HG02852 (cell line): ENCODE measurements at regions not wholly inside any gene's neighbourhood (a gene's known extent, or its start where the extent isn't known, plus 50 kb on each side); places are given as distances from the start of the nearest gene placed in this dataset.
"Not testable (repeated sequence)": the region's sequence is repeated elsewhere in the genome, so short reads cannot be mapped to it uniquely, and the experiment has no call there.

Experiments used
- ATAC-seq: cut with Tn5 transposase; IDR thresholded peaks from one replicate; pipeline ENCODE4 v1.9.1; 2021; ENCODE audit warnings: mild to moderate bottlenecking, moderate library complexity; ENCODE audit not compliant: unreplicated experiment

- no peak for ATAC-seq
Measured at GRCh38 chr11:13216019-13216710, 61.4 kb upstream of the BMAL1 start.

DNA sequence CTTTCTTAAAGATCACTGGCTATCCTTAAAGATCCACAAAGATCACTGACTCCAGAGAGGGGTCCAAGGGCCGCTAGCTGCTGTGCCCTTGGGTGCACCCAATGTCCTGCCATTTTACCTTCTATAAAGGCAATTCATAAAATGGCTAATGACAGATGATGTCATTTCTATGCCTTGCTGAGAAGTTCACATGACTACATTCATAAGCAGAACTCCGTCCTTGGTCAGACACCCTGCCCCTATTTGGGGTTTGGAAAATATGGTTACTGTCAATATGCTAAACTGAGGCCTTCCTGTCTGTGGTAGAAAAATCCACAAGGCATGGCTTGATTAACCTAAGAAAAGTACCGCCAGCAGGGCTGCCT is 60.9 kb upstream of the BMAL1 start:
- no peak for ATAC-seq

GRCh38 chr11:13218685-13219084 is 58.9 kb upstream of the BMAL1 start:
- ATAC-seq = not testable (repeated sequence)

GRCh38 chr11:13220148-13220547 is 57.4 kb upstream of the BMAL1 start:
- ATAC-seq = no peak

GRCh38 chr11:13221722-13222121 is 55.9 kb upstream of the BMAL1 start:
- no peak for ATAC-seq

- ATAC-seq = no peak
Measured at GRCh38 chr11:13222285-13222684, 55.3 kb upstream of the BMAL1 start.

GRCh38 chr11:13223112-13223511 is 54.5 kb upstream of the BMAL1 start:
- ATAC-seq = no peak

DNA sequence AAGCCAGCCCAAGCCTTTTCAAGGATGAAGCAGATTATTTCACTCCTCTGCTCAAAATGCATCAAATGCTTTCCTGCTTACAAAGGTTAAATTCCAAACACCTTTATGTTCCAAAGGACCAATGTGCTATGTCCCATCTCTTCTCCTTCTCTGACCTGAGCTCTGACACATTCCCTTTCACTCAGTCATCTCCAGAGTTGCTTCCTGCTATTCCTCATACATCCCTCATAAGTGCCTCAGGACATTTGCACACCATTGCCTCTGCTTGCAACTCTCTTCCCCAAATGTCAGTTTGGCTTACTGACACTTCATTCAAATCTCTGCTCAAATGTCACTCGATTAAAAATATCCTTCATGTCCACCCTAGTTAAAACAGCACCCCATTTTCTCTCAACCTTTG is 53.3 kb upstream of the BMAL1 start:
- no peak for ATAC-seq

DNA sequence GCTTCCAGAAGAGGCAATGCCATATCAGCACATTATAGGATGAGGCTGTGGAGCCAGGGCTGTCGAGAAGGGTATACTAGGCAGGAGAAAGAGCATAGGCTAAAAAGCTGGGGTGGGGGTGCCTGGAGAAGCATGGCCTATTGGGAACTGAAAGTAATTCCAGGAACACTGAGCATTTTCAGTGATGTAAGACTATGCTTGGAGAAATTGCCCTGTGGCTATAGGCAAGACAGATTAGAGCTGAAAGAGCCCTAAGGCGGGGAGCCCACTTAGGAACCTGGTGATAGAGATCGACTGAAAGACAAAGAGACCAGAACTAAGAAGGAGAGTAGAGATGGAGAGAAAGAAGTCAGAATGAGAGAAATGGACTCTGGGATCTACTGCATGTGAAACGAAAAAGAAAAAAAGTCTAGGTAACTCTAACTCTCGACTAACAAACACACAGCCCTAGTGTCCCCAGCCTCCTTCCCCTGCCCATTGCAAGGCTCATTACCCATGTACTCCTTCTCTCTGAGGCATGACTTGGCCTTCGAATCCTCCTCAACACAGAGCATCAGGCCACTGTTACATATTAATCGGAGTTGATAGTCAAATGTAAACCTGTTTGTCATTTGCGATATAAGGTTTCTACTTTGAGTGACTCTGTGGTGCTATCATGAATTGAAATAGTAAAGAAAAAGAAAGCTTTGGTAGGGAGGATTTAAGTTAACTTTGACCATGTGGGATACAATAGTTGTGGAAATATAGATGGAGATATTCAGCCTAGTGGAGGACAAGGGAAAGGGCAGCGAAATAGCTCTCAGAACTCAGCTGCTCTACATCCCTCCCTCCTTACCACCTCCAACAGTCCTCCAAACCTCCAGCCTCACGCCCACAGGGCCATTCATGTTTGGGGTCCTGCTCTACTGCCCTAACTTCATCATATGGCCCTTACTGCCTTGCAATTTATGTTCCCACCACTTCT is 52.3 kb upstream of the BMAL1 start:
- ATAC-seq = no peak

GRCh38 chr11:13227676-13228255 is 49.8 kb upstream of the BMAL1 start:
- no peak for ATAC-seq
